Gastroesophageal sphincter (tissue), 4 donors: ENCODE measurements at regions not wholly inside any gene's neighbourhood (a gene's known extent, or its start where the extent isn't known, plus 50 kb on each side); places are given as distances from the start of the nearest gene placed in this dataset.

Experiments used
- ATAC-seq: fragments of 150-250 bp; one replicate; pipeline ENCODE4 v1.9.1; 2016; ENCODE audit warnings: mild to moderate bottlenecking, moderate library complexity
- H3K27ac ChIP-seq, 4 donors: fragments of 200-600 bp; sonication (generic) in 3 of 4; 1 replicate in 3 of 4; 2 replicates in 1 of 4; pipeline ENCODE4 v1.5.1; 2016 to 2019
- H3K27me3 ChIP-seq: fragments of 200-600 bp; sonication (generic); one replicate; pipeline ENCODE4 v1.5.1; 2019
- H3K36me3 ChIP-seq, 2 donors: fragments of 200-600 bp; sonication (generic); one replicate each; pipeline ENCODE4 v1.5.1; 2019; ENCODE audit warnings: control low read depth in 1 of 2
- H3K4me1 ChIP-seq, 3 donors: fragments of 200-600 bp; sonication (generic); 1 replicate in 2 of 3; 2 replicates in 1 of 3; pipeline ENCODE4 v1.5.1; 2016 to 2019; ENCODE audit warnings: control low read depth in 2 of 3
- H3K4me3 ChIP-seq, 2 donors: fragments of 200-600 bp; sonication (generic); one replicate each; pipeline ENCODE4 v1.5.1; 2019; ENCODE audit warnings: mild to moderate bottlenecking in 1 of 2, moderate library complexity in 1 of 2
- H3K9me3 ChIP-seq, 3 donors: fragments of 200-600 bp; sonication (generic); one replicate each; pipeline ENCODE4 v1.5.1; 2017 to 2019; ENCODE audit warnings: control low read depth in 2 of 3
- CTCF ChIP-seq, 4 experiments: fragments of 200-600 bp in 2 of 4; fragments of 450-650 bp in 2 of 4; sonication (generic) in 1 of 4; IDR thresholded peaks; one replicate each; pipeline ENCODE4 v1.5.1; 2017 to 2019; ENCODE audit warnings: antibody characterized with exemption in 4 of 4, mild to moderate bottlenecking in 2 of 4, moderate library complexity in 2 of 4
- EP300 ChIP-seq: sonication (generic); formaldehyde crosslinking; IDR thresholded peaks from one replicate; pipeline ENCODE4 v1.6.1; 2017; ENCODE audit warnings: antibody characterized with exemption, mild to moderate bottlenecking
- POLR2A ChIP-seq, 2 donors: fragments of 450-650 bp; IDR thresholded peaks; one replicate each; pipeline ENCODE4 v1.6.1; 2017; ENCODE audit warnings: antibody characterized with exemption in 2 of 2, mild to moderate bottlenecking in 2 of 2, moderate library complexity in 1 of 2
- POLR2AphosphoS5 ChIP-seq: sonication (generic); formaldehyde crosslinking; IDR thresholded peaks from one replicate; pipeline ENCODE4 v1.6.1; 2017; ENCODE audit warnings: antibody characterized with exemption
- WGBS, 2 donors: methylation state at CpG; one replicate each; pipeline ENCODE4 v1.1.5; 2018; ENCODE audit warnings: low coverage in 1 of 2; 5-methylcytosine and 5-hydroxymethylcytosine counted together

GRCh38 chr7:59079-60016 is 133.0 kb upstream of the FAM20C start:
- no peaks in the 10 kb centered on the region for H3K9me3 ChIP-seq
- peaks cover 0 to 26% (median 2%) of the 10 kb centered on the region in 3 donors for H3K4me1 ChIP-seq
- 76 to 84% methylated on average over 10 to 11 of the region's 16 CpGs for WGBS, 2 donors
- TF ChIP-seq POLR2A (IDR thresholded peaks at IDR 0.05) (no peak), CTCF (IDR thresholded peaks at IDR 0.05) (no peak), POLR2AphosphoS5 (no peak), EP300 (no peak)
- H3K36me3 ChIP-seq, result no peaks in the 10 kb centered on the region
- no peaks in the 10 kb centered on the region for H3K27me3 ChIP-seq
- no peak overlapping the region for H3K27ac ChIP-seq
- H3K4me3 ChIP-seq, result no peak overlapping the region
- ATAC-seq, result no peak

DNA sequence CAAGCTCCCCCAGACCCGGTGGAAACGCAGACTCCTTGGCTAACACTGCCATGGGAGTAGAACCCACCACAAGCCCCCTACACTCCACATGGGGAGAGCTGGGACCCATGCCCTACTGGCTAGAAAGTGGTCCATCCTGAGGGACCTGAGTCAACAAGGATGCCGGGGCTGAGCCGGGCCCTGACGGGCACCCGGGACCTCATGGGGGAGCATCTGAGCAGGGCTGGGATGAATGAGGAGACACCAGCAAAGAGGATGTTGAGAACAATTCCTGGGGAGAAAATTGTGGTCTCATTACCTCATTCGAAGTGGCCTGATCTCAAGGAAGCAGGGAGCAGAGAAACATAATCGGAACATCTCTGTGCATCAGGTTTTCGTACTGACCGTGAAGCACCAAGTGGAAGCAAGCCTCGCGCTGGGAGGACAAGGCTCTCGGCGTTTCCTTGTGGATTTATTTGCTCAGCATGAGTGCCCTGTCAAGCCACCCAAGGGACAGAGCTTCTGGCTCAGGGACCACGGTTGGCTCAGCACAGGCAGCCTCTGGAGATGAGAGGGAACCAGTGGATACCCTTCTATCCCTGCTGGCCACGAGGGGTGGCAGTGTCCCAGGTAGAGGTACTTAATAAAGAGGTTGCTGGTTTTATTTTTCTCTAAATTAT is 132.2 kb upstream of the FAM20C start:
- Histone ChIP-seq H3K9me3 (no peaks in the 10 kb centered on the region), H3K4me3 (no peak overlapping the region), H3K4me1 (peaks cover 0 to 34% (median 9%) of the 10 kb centered on the region in 3 donors), H3K36me3 (no peaks in the 10 kb centered on the region), H3K27me3 (no peaks in the 10 kb centered on the region), H3K27ac (no peak overlapping the region)
- TF ChIP-seq POLR2AphosphoS5 (no peak), POLR2A (IDR thresholded peaks at IDR 0.05) (no peak), CTCF (IDR thresholded peaks at IDR 0.05) (no peak), EP300 (no peak)
- 78 to 87% methylated on average over 6 to 11 of the region's 16 CpGs for WGBS, 2 donors
- no peak for ATAC-seq

GRCh38 chr7:60706-61105 is 131.7 kb upstream of the FAM20C start:
- WGBS, 2 donors, result 100% methylated on average over 2 of the region's 9 CpGs; no CpG with 5 or more reads in 1 of the 2 donors
- no peak for ATAC-seq
- H3K36me3 ChIP-seq, result no peaks in the 10 kb centered on the region
- H3K27me3 ChIP-seq, result no peaks in the 10 kb centered on the region
- no peak for TF ChIP-seq EP300
- no peak for TF ChIP-seq POLR2A (IDR thresholded peaks at IDR 0.05)
- no peaks in the 10 kb centered on the region for H3K9me3 ChIP-seq
- peaks cover 0 to 35% (median 9%) of the 10 kb centered on the region in 3 donors for H3K4me1 ChIP-seq
- H3K4me3 ChIP-seq, result no peak overlapping the region
- H3K27ac ChIP-seq, result no peak overlapping the region

DNA sequence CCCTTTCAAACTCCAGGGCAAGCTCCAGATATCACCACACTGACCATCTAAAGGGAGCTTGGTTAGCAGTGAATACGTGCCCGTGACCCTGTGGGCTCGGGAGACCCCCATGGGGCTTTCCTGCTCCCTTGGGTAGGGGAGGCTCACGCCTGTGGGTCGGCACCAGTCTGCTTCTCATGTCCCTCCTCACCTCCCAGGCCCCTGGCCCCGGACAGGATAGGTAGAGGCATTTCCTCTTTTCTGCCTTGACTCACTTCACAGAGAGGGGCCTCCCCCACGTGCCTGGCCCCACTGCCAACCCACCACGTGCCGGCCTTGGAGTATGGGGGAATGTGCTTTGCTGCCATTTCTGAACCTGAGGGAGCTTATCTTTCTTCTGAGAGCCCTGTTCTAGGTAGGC is 131.3 kb upstream of the FAM20C start:
- no peak for ATAC-seq
- 59% methylated on average over 3 of the region's 9 CpGs; no CpG with 5 or more reads in 1 of the 2 donors for WGBS, 2 donors
- TF ChIP-seq EP300 (no peak), CTCF (IDR thresholded peaks at IDR 0.05) (no peak), POLR2A (IDR thresholded peaks at IDR 0.05) (no peak), POLR2AphosphoS5 (no peak)

GRCh38 chr7:61576-62360 is 130.6 kb upstream of the FAM20C start:
- Histone ChIP-seq H3K4me1 (peaks cover 0 to 35% (median 9%) of the 10 kb centered on the region in 3 donors), H3K27me3 (no peaks in the 10 kb centered on the region), H3K27ac (no peak overlapping the region), H3K4me3 (no peak overlapping the region), H3K9me3 (no peaks in the 10 kb centered on the region), H3K36me3 (no peaks in the 10 kb centered on the region)
- WGBS, 2 donors, result 58 to 70% methylated on average over 2 to 6 of the region's 18 CpGs
- no peak for ATAC-seq
- TF ChIP-seq POLR2AphosphoS5, result no peak
- TF ChIP-seq CTCF (IDR thresholded peaks at IDR 0.05), result no peak
- TF ChIP-seq EP300, result no peak
- TF ChIP-seq POLR2A (IDR thresholded peaks at IDR 0.05), result no peak

More for the DNA sequence above, 131.3 kb upstream of the FAM20C start:
- H3K27ac ChIP-seq, result no peak overlapping the region
- H3K27me3 ChIP-seq, result no peaks in the 10 kb centered on the region
- no peak overlapping the region for H3K4me3 ChIP-seq
- H3K9me3 ChIP-seq, result no peaks in the 10 kb centered on the region
- peaks cover 0 to 35% (median 9%) of the 10 kb centered on the region in 3 donors for H3K4me1 ChIP-seq
- H3K36me3 ChIP-seq, result no peaks in the 10 kb centered on the region
